ENCODE measurements at regions not wholly inside any gene's neighbourhood (a gene's known extent, or its start where the extent isn't known, plus 50 kb on each side); places are given as distances from the start of the nearest gene placed in this dataset.

- DNase-seq: no peak
These were observed 2220.7 kb upstream of the C9orf72 start for GRCh38 chr9:29793970-29794369.

- no peak for DNase-seq
These were observed 2223.1 kb upstream of the C9orf72 start for GRCh38 chr9:29796291-29796952.

- no peak for DNase-seq
These were observed 2225.3 kb upstream of the C9orf72 start for GRCh38 chr9:29798599-29798998.

GRCh38 chr9:29799227-29799626 lies 2225.9 kb upstream of the C9orf72 start:
- no peak for DNase-seq

GRCh38 chr9:29800821-29801220 lies 2227.5 kb upstream of the C9orf72 start:
- DNase-seq: no peak

GRCh38 chr9:29802454-29802853 lies 2229.2 kb upstream of the C9orf72 start:
- DNase-seq: no peak

- DNase-seq: no peak
These were observed 2233.8 kb upstream of the C9orf72 start for GRCh38 chr9:29806937-29807618.

GRCh38 chr9:29816954-29817703 lies 2243.8 kb upstream of the C9orf72 start:
- DNase-seq: no peak

- no peak for DNase-seq
These were observed 2249.2 kb upstream of the C9orf72 start for GRCh38 chr9:29822458-29822857.

- DNase-seq: no peak
These were observed 2253.1 kb upstream of the C9orf72 start for GRCh38 chr9:29826421-29826820.

- DNase-seq: no peak
These were observed 2257.5 kb upstream of the C9orf72 start for GRCh38 chr9:29830821-29831220.

GRCh38 chr9:29838491-29839020 lies 2265.3 kb upstream of the C9orf72 start:
- no peak for DNase-seq

GRCh38 chr9:29844251-29844650 lies 2271.0 kb upstream of the C9orf72 start:
- no peak for DNase-seq

GRCh38 chr9:29850664-29851063 lies 2277.4 kb upstream of the C9orf72 start:
- DNase-seq: no peak

GRCh38 chr9:29861803-29862202 lies 2288.5 kb upstream of the C9orf72 start:
- DNase-seq: no peak

- DNase-seq: no peak
These were observed 2292.6 kb upstream of the C9orf72 start for GRCh38 chr9:29865764-29866313.

GRCh38 chr9:29866556-29866955 lies 2293.3 kb upstream of the C9orf72 start:
- no peak for DNase-seq

GRCh38 chr9:29873579-29873978 lies 2300.3 kb upstream of the C9orf72 start:
- no peak for DNase-seq

GRCh38 chr9:29875547-29875946 lies 2302.3 kb upstream of the C9orf72 start:
- DNase-seq: no peak

GRCh38 chr9:29882767-29883166 lies 2309.5 kb upstream of the C9orf72 start:
- no peak for DNase-seq

- DNase-seq: no peak
These were observed 2332.8 kb upstream of the C9orf72 start for GRCh38 chr9:29906065-29906464.

- no peak for DNase-seq
These were observed 2354.8 kb upstream of the C9orf72 start for GRCh38 chr9:29928072-29928471.

GRCh38 chr9:29939559-29939958 lies 2366.3 kb upstream of the C9orf72 start:
- DNase-seq: no peak

Measured in T-helper 9 cell (primary cell).